ENCODE measurements at regions not wholly inside any gene's neighbourhood (a gene's known extent, or its start where the extent isn't known, plus 50 kb on each side); places are given as distances from the start of the nearest gene placed in this dataset.

- no peak overlapping the region for H3K27ac ChIP-seq
- no peak for TF ChIP-seq CTCF (conservative IDR thresholded peaks at IDR 0.05)
Observed at GRCh38 chr1:61539720-61540462, 185.1 kb downstream of the TM2D1 start.

DNA sequence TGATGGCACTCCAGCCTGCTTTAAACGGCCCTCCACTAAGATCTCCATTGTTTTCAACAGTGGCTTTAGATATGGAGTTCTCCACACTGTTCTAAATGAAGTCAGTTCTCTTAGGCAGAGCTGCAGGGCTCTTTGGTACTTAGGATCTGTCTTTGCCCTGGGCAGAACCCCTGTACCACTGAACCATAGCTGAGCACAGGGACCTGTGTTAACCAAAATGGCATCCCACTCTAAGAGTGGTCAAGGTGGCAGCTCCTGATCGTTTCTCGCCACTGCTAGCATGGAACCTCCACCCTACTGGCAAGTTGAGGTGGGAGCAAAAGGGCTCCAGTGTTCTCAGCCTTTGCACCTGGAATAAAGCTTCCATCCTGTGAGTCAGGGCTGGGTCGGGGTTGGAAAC, 186.7 kb downstream of the TM2D1 start:
- no peak for TF ChIP-seq CTCF (conservative IDR thresholded peaks at IDR 0.05)
- no peak overlapping the region for H3K27ac ChIP-seq

DNA sequence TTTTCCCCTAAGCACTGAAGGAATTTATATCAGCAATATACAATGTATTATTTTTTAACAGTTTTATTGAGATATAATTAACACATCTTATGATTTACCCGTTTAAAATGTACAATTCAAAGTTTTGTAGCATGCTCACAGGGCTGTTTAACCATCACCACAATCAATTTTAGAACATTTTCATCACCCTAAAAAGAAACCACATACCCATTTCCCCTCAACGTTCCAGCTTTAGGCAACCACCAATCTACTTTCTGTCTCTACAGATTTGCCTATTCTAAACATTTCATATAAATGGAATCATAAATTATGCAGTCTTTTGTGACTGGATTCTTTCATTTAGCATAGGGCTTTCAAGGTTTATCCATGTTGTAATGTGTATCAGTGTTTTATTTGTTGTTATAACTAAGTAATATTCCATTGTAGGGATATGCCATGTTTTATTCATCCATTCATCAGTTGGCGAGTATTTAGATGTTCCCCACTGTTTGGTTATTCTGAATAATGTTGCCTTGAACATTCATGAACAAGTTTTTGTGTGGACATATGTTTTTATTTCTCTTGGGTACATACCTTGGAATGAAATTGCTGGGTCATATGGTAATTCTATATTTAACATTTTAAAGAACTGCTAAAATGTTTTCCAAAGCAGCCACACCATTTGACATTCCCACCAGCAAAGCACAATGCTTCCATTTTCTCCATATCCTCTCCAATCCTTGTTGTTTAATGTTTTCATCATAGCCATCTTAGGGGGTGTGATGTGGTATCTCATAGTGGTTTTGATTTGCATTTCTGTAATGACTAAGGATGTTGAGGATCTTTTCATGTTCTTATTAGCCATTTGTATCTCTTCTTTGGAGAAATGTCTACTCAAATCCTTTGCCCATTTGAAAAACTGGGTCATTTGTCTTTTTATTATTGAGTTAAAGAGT, 188.5 kb downstream of the TM2D1 start:
- no peak overlapping the region for H3K27ac ChIP-seq
- no peak for TF ChIP-seq CTCF (conservative IDR thresholded peaks at IDR 0.05)

DNA sequence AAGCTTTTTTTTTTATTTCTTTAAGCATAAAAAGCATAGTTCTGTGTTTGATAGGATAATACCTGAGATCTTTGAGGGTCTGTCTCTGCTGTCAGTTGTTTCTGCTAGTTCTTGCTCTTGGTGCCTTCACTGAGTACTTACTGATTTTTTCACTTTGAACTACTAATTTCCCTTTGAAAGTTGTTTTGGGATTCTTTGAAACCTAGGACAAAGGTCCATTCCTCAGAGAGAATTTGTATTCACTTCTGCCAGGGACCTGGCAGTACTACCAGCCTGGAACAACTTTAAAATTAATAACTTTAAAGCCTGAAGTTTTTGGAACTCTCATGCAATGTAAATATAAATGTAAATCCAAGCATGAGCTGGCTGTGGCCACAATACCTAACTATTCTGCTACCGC, 190.1 kb downstream of the TM2D1 start:
- no peak for TF ChIP-seq CTCF (conservative IDR thresholded peaks at IDR 0.05)
- no peak overlapping the region for H3K27ac ChIP-seq

DNA sequence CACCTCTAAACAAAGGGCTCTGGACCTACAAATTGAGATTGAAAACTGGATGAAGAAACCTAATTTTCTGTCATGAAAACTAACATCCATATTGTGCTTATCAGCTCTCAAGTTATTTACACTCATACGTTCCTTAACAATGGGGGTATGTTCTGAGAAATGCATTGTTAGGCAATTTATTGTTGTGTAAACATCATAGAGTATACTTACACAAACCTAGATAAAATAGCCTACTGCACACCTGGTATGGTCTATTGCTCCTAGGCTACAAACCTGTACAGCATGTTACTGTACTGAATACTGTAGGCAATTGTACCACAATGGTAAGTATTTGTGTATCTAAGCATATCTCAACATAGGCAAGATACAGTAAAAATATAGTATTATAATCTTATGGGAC, 191.4 kb downstream of the TM2D1 start:
- no peak for TF ChIP-seq CTCF (conservative IDR thresholded peaks at IDR 0.05)
- H3K27ac ChIP-seq: no peak overlapping the region

- no peak overlapping the region for H3K27ac ChIP-seq
- TF ChIP-seq CTCF (conservative IDR thresholded peaks at IDR 0.05): no peak
Observed at GRCh38 chr1:61531716-61532115, 193.2 kb downstream of the TM2D1 start.

- TF ChIP-seq CTCF (conservative IDR thresholded peaks at IDR 0.05): no peak
Observed at GRCh38 chr1:61523893-61524605, 200.9 kb downstream of the TM2D1 start.

More at GRCh38 chr1:61523893-61524605, 200.9 kb downstream of the TM2D1 start:
- no peak overlapping the region for H3K27ac ChIP-seq

Measured in VCaP (cell line).